MCF 10A (cell line): ENCODE measurements at regions not wholly inside any gene's neighbourhood (a gene's known extent, or its start where the extent isn't known, plus 50 kb on each side); places are given as distances from the start of the nearest gene placed in this dataset.

ENCODE experiments used
- BruUV-seq: library from RNA; stranded (reverse); fragments of 400-500 nt; replicated peaks from 2 replicates; lab custom pipeline; 2021; lab: Mats Ljungman, UMichigan
- CTCF ChIA-PET: fragments of 300-600 bp; sonication (Branson Sonifier 250); formaldehyde crosslinking; extraction: SDS; loops from one replicate; lab custom pipeline; 2021; ENCODE audit warnings: antibody characterized with exemption, inconsistent platforms; lab: Yijun Ruan, JAX
- POLR2A ChIA-PET: fragments of 300-600, 350-650 bp; sonication (Branson Sonifier 250); formaldehyde crosslinking; extraction: SDS; loops from one replicate; lab custom pipeline; 2020; ENCODE audit warnings: antibody characterized with exemption, inconsistent platforms; lab: Yijun Ruan, JAX
- DNase-seq: peaks from one replicate; pipeline ENCODE4 v3.0.0-alpha.2; 2018; ENCODE audit not compliant: unreplicated experiment
- H3K27ac Mint-ChIP-seq: one replicate; pipeline ENCODE4 v1.8.0; 2022; ENCODE audit warnings: mild to moderate bottlenecking, low read depth, mixed read lengths; ENCODE audit not compliant: unreplicated experiment
- H3K27me3 Mint-ChIP-seq: one replicate; pipeline ENCODE4 v1.8.0; 2022; ENCODE audit warnings: mixed read lengths; ENCODE audit not compliant: insufficient read depth, unreplicated experiment
- H3K36me3 Mint-ChIP-seq: one replicate; pipeline ENCODE4 v1.8.0; 2022; ENCODE audit warnings: mild to moderate bottlenecking, moderate library complexity, mixed read lengths; ENCODE audit not compliant: insufficient read depth, unreplicated experiment
- H3K4me1 Mint-ChIP-seq: one replicate; pipeline ENCODE4 v1.8.0; 2022; ENCODE audit warnings: mixed read lengths; ENCODE audit not compliant: insufficient read depth, unreplicated experiment
- H3K4me3 Mint-ChIP-seq: one replicate; pipeline ENCODE4 v1.8.0; 2022; ENCODE audit warnings: mild to moderate bottlenecking, moderate library complexity, mixed read lengths; ENCODE audit not compliant: unreplicated experiment
- H3K9me3 Mint-ChIP-seq: one replicate; pipeline ENCODE4 v1.8.0; 2022; ENCODE audit warnings: mixed read lengths; ENCODE audit not compliant: unreplicated experiment
- CTCF ChIP-seq: fragments of 200-600 bp; IDR thresholded peaks from one replicate; pipeline ENCODE4 v1.8.0; 2022; ENCODE audit warnings: antibody characterized with exemption, mild to moderate bottlenecking; ENCODE audit not compliant: unreplicated experiment
- intact Hi-C: fragments of 100-400 bp; cut with micrococcal nuclease; formaldehyde crosslinking; loops from 2 replicates; pipeline ENCODE4 v1.14.1; 2022

DNA sequence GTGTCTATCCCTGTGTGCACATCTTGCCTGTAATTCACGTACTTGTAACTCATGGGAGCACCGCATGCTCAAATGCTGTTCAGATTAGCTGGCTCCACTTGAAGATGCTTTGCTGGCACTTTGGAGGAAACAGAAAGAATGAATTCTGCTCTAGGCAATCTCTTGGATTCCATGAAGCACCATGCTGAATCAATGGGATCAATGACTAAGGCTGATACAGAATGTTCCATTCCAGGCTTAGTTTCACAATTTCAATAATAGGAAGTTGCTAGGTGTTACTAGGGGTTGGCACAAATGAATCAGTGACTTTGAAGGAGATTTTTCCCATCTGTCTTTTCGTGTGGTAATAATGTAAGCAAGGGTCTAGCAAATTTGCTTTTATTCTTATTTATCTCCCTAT lies 328.8 kb downstream of the OSR1 start:
- intact Hi-C loops = no loop called here
- DNase-seq = no peak
- peak overlapping the region; percentile 33 for H3K27ac Mint-ChIP-seq
- no TSS peak for BruUV-seq
- peaks cover 12% of the 10 kb centered on the region for H3K4me1 Mint-ChIP-seq
- H3K4me3 Mint-ChIP-seq = no peak overlapping the region
- no peaks in the 10 kb centered on the region for H3K9me3 Mint-ChIP-seq
- TF ChIP-seq CTCF = no peak
- ChIA-PET CTCF (no interaction called here), POLR2A (no interaction called here)
- H3K36me3 Mint-ChIP-seq = no peaks in the 10 kb centered on the region
- H3K27me3 Mint-ChIP-seq = no peaks in the 10 kb centered on the region

- intact Hi-C loops = no loop called here
- no TSS peak for BruUV-seq
- no peaks in the 10 kb centered on the region for H3K36me3 Mint-ChIP-seq
Measured at GRCh38 chr2:19028587-19029375, 329.6 kb downstream of the OSR1 start.

DNA sequence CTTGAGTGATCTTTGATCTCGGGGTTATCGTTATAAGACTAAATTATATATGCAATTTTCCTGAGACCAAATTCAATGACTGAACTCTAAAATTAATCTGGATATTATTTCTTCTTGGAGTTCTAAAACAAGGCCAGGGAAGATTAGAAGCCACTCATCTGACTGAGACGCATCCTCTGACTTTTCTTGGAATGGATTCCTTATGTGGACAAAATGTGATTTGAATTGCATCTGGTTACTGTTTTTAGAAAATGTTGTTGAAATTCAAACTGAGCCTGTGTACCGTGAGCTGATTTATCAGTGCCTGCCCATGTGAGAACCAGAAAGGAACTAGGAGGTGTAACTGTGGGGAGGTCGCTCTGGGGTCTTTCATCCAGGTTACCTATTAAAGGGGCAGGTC lies 330.8 kb downstream of the OSR1 start:
- ChIA-PET CTCF (interaction anchor here (0.6 kb wide), 1 partner anchor 505 kb away, joined by 4 read pairs; no protein-coding TSS in a partner anchor), POLR2A (interaction anchor here (0.7 to 1.2 kb wide), 3 partner anchors 12 to 320 kb away, joined by 3 to 4 read pairs (median 3); no protein-coding TSS in a partner anchor)
- H3K36me3 Mint-ChIP-seq = no peaks in the 10 kb centered on the region
- no peak for DNase-seq
- H3K4me3 Mint-ChIP-seq = no peak overlapping the region
- no peak for TF ChIP-seq CTCF
- no peaks in the 10 kb centered on the region for H3K9me3 Mint-ChIP-seq
- BruUV-seq = no TSS peak
- H3K4me1 Mint-ChIP-seq = peaks cover 12% of the 10 kb centered on the region
- intact Hi-C loops = no loop called here
- no peaks in the 10 kb centered on the region for H3K27me3 Mint-ChIP-seq
- H3K27ac Mint-ChIP-seq = no peak overlapping the region

More at GRCh38 chr2:19028587-19029375, 329.6 kb downstream of the OSR1 start:
- H3K4me3 Mint-ChIP-seq = no peak overlapping the region
- H3K27me3 Mint-ChIP-seq = no peaks in the 10 kb centered on the region
- no peak for DNase-seq
- peak overlapping the region; percentile 33 for H3K27ac Mint-ChIP-seq
- no peak for TF ChIP-seq CTCF
- peaks cover 12% of the 10 kb centered on the region for H3K4me1 Mint-ChIP-seq
- ChIA-PET CTCF (interaction anchor here (0.7 kb wide), 1 partner anchor 16 kb away, joined by 3 read pairs; no protein-coding TSS in a partner anchor), POLR2A (interaction anchor here (0.6 to 0.7 kb wide), 2 partner anchors 9 to 318 kb away, joined by 3 to 4 read pairs; no protein-coding TSS in a partner anchor)
- no peaks in the 10 kb centered on the region for H3K9me3 Mint-ChIP-seq

DNA sequence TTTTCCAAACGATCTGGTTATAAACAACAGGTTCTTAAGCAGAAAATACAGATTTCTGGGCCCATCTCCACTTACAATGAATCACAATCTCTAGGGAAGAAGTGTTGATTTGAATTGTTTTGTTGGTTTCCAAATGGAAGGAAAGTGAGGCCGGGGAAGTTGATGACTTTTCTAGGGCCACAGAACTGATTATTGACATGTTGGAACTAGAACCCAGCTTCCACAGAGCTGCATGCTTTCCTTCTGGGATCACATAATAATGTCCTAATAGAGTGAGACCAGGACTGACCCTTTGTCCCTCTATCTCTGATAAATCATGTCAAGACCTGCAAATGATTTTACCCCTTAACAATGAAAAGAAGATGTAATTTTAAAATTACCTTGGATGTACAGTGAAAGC lies 332.2 kb downstream of the OSR1 start:
- Mint-ChIP-seq H3K36me3 (no peaks in the 10 kb centered on the region), H3K4me3 (no peak overlapping the region), H3K27ac (no peak overlapping the region), H3K9me3 (no peaks in the 10 kb centered on the region), H3K27me3 (no peaks in the 10 kb centered on the region), H3K4me1 (peaks cover 17% of the 10 kb centered on the region)
- ChIA-PET CTCF (interaction anchor here (0.6 to 0.9 kb wide), 2 partner anchors 616 to 1176 kb away, joined by 3 read pairs; no protein-coding TSS in a partner anchor), POLR2A (interaction anchor here (1.0 to 1.6 kb wide), 3 partner anchors 10 to 321 kb away, joined by 3 to 4 read pairs (median 3); no protein-coding TSS in a partner anchor)
- no peak for TF ChIP-seq CTCF
- no TSS peak for BruUV-seq
- DNase-seq = no peak
- intact Hi-C loops = no loop called here
